Endothelial cell of umbilical vein (primary cell): ENCODE measurements at regions not wholly inside any gene's neighbourhood (a gene's known extent, or its start where the extent isn't known, plus 50 kb on each side); places are given as distances from the start of the nearest gene placed in this dataset.

ENCODE experiments used
- BruUV-seq: library from RNA; stranded (reverse); fragments of 400-500 nt; replicated peaks from 2 replicates; lab custom pipeline; 2021; lab: Mats Ljungman, UMichigan
- CTCF ChIA-PET: fragments of 300-600, 350-600 bp; sonication (Branson Sonifier 250); formaldehyde crosslinking; loops from one replicate; lab custom pipeline; 2021; ENCODE audit warnings: antibody characterized with exemption, inconsistent platforms; lab: Charles Lee
- POLR2A ChIA-PET: fragments of 300-600, 350-600 bp; sonication (Branson Sonifier 250); formaldehyde crosslinking; loops from one replicate; lab custom pipeline; 2021; ENCODE audit warnings: antibody characterized with exemption, inconsistent platforms; lab: Charles Lee
- DNase-seq: peaks from one replicate; pipeline ENCODE4 v3.0.0-alpha.2; 2011; ENCODE audit warnings: low read depth, low spot score
- FAIRE-seq: peaks from 2 replicates; lab custom pipeline; 2011; peaks lifted over from hg19 to GRCh38; lab: Jason Lieb, UNC
- H2AFZ ChIP-seq: 2 replicates; pipeline ENCODE4 v1.6.0; 2012; ENCODE audit warnings: low read depth, low read length, control low read depth, inconsistent platforms
- H3K27ac ChIP-seq: 2 replicates; pipeline ENCODE4 v1.5.1; 2011; ENCODE audit warnings: low read depth, mild to moderate bottlenecking, control low read depth, low read length, moderate library complexity; ENCODE audit not compliant: insufficient read depth
- H3K27me3 ChIP-seq, 2 experiments: 2 replicates each; pipeline versions ENCODE4 v1.6.0 to v1.6.1; 2011; ENCODE audit warnings: low read length in 2 of 2, mixed read lengths in 1 of 2; ENCODE audit not compliant: control insufficient read depth in 2 of 2, insufficient read depth in 2 of 2
- H3K36me3 ChIP-seq, 2 experiments: 2 replicates in 1 of 2; 3 replicates in 1 of 2; pipeline ENCODE4 v1.5.1; 2011; ENCODE audit warnings: low read length in 2 of 2, mild to moderate bottlenecking in 1 of 2, moderate library complexity in 1 of 2; ENCODE audit not compliant: control insufficient read depth in 2 of 2, insufficient read depth in 2 of 2; ENCODE audit errors: extremely low read depth in 1 of 2
- H3K4me1 ChIP-seq: 3 replicates; pipeline ENCODE4 v1.5.1; 2011; ENCODE audit warnings: mild to moderate bottlenecking, low read length; ENCODE audit not compliant: control insufficient read depth, insufficient read depth; ENCODE audit errors: extremely low read depth
- H3K4me2 ChIP-seq: 2 replicates; pipeline ENCODE4 v1.6.1; 2011; ENCODE audit warnings: low read length, control low read depth, mixed read lengths; ENCODE audit not compliant: insufficient read depth
- H3K4me3 ChIP-seq, 3 experiments: fragments of 200-600 bp in 1 of 3; sonication (generic), shearing (Covaris generic) in 1 of 3; replicated peaks in 1 of 3; 2 replicates each; pipeline ENCODE4 v1.5.1; 2011 to 2016; ENCODE audit warnings: control low read depth in 3 of 3, low read length in 3 of 3, mild to moderate bottlenecking in 2 of 3, inconsistent platforms in 1 of 3, low read depth in 1 of 3, moderate library complexity in 1 of 3; ENCODE audit not compliant: insufficient read depth in 1 of 3
- H3K79me2 ChIP-seq: 2 replicates; pipeline ENCODE4 v1.6.0; 2012; ENCODE audit warnings: low read length, inconsistent platforms; ENCODE audit not compliant: control insufficient read depth, insufficient read depth
- H3K9ac ChIP-seq: replicated peaks from 2 replicates; pipeline ENCODE3; 2011; ENCODE audit warnings: low read length, control low read depth; ENCODE audit not compliant: insufficient read depth; ENCODE audit errors: extremely low read depth
- H3K9me1 ChIP-seq: replicated peaks from 3 replicates; pipeline ENCODE4 v1.6.0; 2011; ENCODE audit warnings: mild to moderate bottlenecking, low read length; ENCODE audit not compliant: control insufficient read depth, insufficient read depth; ENCODE audit errors: extremely low read depth
- H3K9me3 ChIP-seq: replicated peaks from 2 replicates; pipeline ENCODE4 v1.5.1; 2012; ENCODE audit warnings: low read length, inconsistent platforms; ENCODE audit not compliant: control insufficient read depth, insufficient read depth
- H4K20me1 ChIP-seq: replicated peaks from 2 replicates; pipeline ENCODE3; 2011; ENCODE audit warnings: mild to moderate bottlenecking, low read length; ENCODE audit not compliant: control insufficient read depth, insufficient read depth; ENCODE audit errors: extremely low read depth
- EZH2 ChIP-seq: IDR thresholded peaks from 2 replicates; pipeline ENCODE4 v1.6.1; 2012; ENCODE audit warnings: borderline replicate concordance, low read depth, mild to moderate bottlenecking, moderate library complexity, low read length, inconsistent platforms; ENCODE audit not compliant: severe bottlenecking
- FOS ChIP-seq: IDR thresholded peaks from 2 replicates; pipeline ENCODE4 v1.6.1; 2011; ENCODE audit warnings: mild to moderate bottlenecking, low read length, moderate library complexity, borderline replicate concordance; ENCODE audit not compliant: insufficient read depth
- GATA2 ChIP-seq: IDR thresholded peaks from 2 replicates; pipeline ENCODE4 v1.7.0; 2011; ENCODE audit warnings: low read depth, mild to moderate bottlenecking, moderate library complexity, mixed read lengths, low read length; ENCODE audit not compliant: insufficient read length, insufficient read depth
- JUN ChIP-seq: IDR thresholded peaks from 2 replicates; pipeline ENCODE4 v1.6.1; 2011; ENCODE audit warnings: borderline replicate concordance, low read depth; ENCODE audit not compliant: insufficient read length, insufficient read depth
- MYC ChIP-seq: IDR thresholded peaks from one replicate; pipeline ENCODE4 v1.6.1; 2011; ENCODE audit warnings: mild to moderate bottlenecking, low read depth, low read length
- POLR2A ChIP-seq: IDR thresholded peaks from 2 replicates; pipeline ENCODE4 v1.6.1; 2012; ENCODE audit warnings: low read depth, mild to moderate bottlenecking, control low read depth, low read length
- POLR2AphosphoS5 ChIP-seq: IDR thresholded peaks from 2 replicates; pipeline ENCODE4 v1.6.1; 2012; ENCODE audit warnings: low read depth, mild to moderate bottlenecking, control low read depth, low read length, moderate library complexity; ENCODE audit not compliant: insufficient read depth
- dilution Hi-C: fragments of 300-500 bp; cut with MboI; formaldehyde crosslinking; loops from one replicate; pipeline ENCODE4 v1.15.0; 2019; ENCODE audit warnings: low sequenced_read_pairs; ENCODE audit not compliant: extremely low pct_ligation_motif_present
- intact Hi-C: fragments of 100-400 bp; cut with micrococcal nuclease; formaldehyde crosslinking; loops from one replicate; pipeline ENCODE4 v1.10.0; 2022
- TF ChIP-seq, protein P1 (sequence below): IDR thresholded peaks from 2 replicates; pipeline ENCODE4 v1.6.1; 2011; ENCODE audit not compliant: insufficient read depth, insufficient read length
- TF ChIP-seq, protein P2 (sequence below), 2 donors: IDR thresholded peaks; 1 replicate in 1 of 2; 2 replicates in 1 of 2; pipeline ENCODE4 v1.5.1; 2011; ENCODE audit warnings: low read length in 2 of 2, mild to moderate bottlenecking in 2 of 2, moderate library complexity in 2 of 2, control low read depth in 1 of 2, inconsistent platforms in 1 of 2, low read depth in 1 of 2; ENCODE audit not compliant: insufficient read depth in 1 of 2; ENCODE audit errors: extremely low read depth in 1 of 2

GRCh38 chr16:72569677-72570076, 397.7 kb upstream of the PMFBP1 start:
- H3K79me2 ChIP-seq, result no peaks in the 10 kb centered on the region
- POLR2A ChIA-PET, result no interaction called here
- H3K4me3 ChIP-seq, result no peak overlapping the region
- no peak overlapping the region for H3K27ac ChIP-seq
- no peaks in the 10 kb centered on the region for H3K4me1 ChIP-seq
- intact Hi-C loops (no loop called here), dilution Hi-C loops (no loop called here)
- no peak overlapping the region for H2AFZ ChIP-seq
- no peak overlapping the region for H3K4me2 ChIP-seq
- no peak overlapping the region for H3K9ac ChIP-seq
- no peaks in the 10 kb centered on the region for H3K36me3 ChIP-seq
- no TSS peak for BruUV-seq
- FAIRE-seq (no peak), DNase-seq (no peak)
- TF ChIP-seq JUN (no peak), GATA2 (no peak), MYC (no peak), POLR2AphosphoS5 (no peak), EZH2 (no peak), FOS (no peak), POLR2A (no peak)
- TF ChIP-seq, protein P1, sequence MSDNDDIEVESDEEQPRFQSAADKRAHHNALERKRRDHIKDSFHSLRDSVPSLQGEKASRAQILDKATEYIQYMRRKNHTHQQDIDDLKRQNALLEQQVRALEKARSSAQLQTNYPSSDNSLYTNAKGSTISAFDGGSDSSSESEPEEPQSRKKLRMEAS, result no peak
- TF ChIP-seq, protein P2, sequence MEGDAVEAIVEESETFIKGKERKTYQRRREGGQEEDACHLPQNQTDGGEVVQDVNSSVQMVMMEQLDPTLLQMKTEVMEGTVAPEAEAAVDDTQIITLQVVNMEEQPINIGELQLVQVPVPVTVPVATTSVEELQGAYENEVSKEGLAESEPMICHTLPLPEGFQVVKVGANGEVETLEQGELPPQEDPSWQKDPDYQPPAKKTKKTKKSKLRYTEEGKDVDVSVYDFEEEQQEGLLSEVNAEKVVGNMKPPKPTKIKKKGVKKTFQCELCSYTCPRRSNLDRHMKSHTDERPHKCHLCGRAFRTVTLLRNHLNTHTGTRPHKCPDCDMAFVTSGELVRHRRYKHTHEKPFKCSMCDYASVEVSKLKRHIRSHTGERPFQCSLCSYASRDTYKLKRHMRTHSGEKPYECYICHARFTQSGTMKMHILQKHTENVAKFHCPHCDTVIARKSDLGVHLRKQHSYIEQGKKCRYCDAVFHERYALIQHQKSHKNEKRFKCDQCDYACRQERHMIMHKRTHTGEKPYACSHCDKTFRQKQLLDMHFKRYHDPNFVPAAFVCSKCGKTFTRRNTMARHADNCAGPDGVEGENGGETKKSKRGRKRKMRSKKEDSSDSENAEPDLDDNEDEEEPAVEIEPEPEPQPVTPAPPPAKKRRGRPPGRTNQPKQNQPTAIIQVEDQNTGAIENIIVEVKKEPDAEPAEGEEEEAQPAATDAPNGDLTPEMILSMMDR (IDR thresholded peaks at IDR 0.05; ENCODE audit: extremely low read depth in 1 of 2, insufficient read depth in 1 of 2, low read depth in 1 of 2, low read length in 2 of 2), result no peak
- CTCF ChIA-PET, result no interaction called here
- no peaks in the 10 kb centered on the region for H3K27me3 ChIP-seq
- H3K9me3 ChIP-seq, result no peaks in the 10 kb centered on the region
- H3K9me1 ChIP-seq, result no peaks in the 10 kb centered on the region
- H4K20me1 ChIP-seq, result no peaks in the 10 kb centered on the region
